ENCODE measurements at regions not wholly inside any gene's neighbourhood (a gene's known extent, or its start where the extent isn't known, plus 50 kb on each side); places are given as distances from the start of the nearest gene placed in this dataset.

- TF ChIP-seq IRF9 (CRISPR knock-in tag; IDR thresholded peaks at IDR 0.05; ENCODE audit: borderline replicate concordance), result no peak
- TF ChIP-seq ZNF530 (CRISPR knock-in tag; IDR thresholded peaks at IDR 0.05; ENCODE audit: low read depth), result no peak
- TF ChIP-seq ZNF501 (CRISPR knock-in tag; IDR thresholded peaks at IDR 0.05), result peak; percentile 77
- TF ChIP-seq ZNF17 (CRISPR knock-in tag; IDR thresholded peaks at IDR 0.05), result no peak
- TF ChIP-seq MXD4 (CRISPR knock-in tag; IDR thresholded peaks at IDR 0.05), result no peak
- no peak for TF ChIP-seq ZNF256 (CRISPR knock-in tag; conservative IDR thresholded peaks at IDR 0.05)
- TF ChIP-seq ZMYM3 (CRISPR knock-in tag; IDR thresholded peaks at IDR 0.05), result peak; percentile 65; the same call in 1 of the 2 replicates
- TF ChIP-seq ZNF354B (CRISPR knock-in tag; IDR thresholded peaks at IDR 0.05), result no peak
- TF ChIP-seq ZNF143 (CRISPR knock-in tag; IDR thresholded peaks at IDR 0.05), result no peak
- peak; percentile 90 for TF ChIP-seq ZNF772 (CRISPR knock-in tag; IDR thresholded peaks at IDR 0.05)
- no peak for TF ChIP-seq MTF1 (CRISPR knock-in tag; IDR thresholded peaks at IDR 0.05)
- TF ChIP-seq, protein P1, sequence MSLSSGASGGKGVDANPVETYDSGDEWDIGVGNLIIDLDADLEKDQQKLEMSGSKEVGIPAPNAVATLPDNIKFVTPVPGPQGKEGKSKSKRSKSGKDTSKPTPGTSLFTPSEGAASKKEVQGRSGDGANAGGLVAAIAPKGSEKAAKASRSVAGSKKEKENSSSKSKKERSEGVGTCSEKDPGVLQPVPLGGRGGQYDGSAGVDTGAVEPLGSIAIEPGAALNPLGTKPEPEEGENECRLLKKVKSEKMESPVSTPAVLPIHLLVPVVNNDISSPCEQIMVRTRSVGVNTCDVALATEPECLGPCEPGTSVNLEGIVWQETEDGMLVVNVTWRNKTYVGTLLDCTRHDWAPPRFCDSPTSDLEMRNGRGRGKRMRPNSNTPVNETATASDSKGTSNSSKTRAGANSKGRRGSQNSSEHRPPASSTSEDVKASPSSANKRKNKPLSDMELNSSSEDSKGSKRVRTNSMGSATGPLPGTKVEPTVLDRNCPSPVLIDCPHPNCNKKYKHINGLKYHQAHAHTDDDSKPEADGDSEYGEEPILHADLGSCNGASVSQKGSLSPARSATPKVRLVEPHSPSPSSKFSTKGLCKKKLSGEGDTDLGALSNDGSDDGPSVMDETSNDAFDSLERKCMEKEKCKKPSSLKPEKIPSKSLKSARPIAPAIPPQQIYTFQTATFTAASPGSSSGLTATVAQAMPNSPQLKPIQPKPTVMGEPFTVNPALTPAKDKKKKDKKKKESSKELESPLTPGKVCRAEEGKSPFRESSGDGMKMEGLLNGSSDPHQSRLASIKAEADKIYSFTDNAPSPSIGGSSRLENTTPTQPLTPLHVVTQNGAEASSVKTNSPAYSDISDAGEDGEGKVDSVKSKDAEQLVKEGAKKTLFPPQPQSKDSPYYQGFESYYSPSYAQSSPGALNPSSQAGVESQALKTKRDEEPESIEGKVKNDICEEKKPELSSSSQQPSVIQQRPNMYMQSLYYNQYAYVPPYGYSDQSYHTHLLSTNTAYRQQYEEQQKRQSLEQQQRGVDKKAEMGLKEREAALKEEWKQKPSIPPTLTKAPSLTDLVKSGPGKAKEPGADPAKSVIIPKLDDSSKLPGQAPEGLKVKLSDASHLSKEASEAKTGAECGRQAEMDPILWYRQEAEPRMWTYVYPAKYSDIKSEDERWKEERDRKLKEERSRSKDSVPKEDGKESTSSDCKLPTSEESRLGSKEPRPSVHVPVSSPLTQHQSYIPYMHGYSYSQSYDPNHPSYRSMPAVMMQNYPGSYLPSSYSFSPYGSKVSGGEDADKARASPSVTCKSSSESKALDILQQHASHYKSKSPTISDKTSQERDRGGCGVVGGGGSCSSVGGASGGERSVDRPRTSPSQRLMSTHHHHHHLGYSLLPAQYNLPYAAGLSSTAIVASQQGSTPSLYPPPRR (CRISPR knock-in tag; IDR thresholded peaks at IDR 0.05; ENCODE audit: borderline replicate concordance), result peak; percentile 89
- TF ChIP-seq SRF (IDR thresholded peaks at IDR 0.05; ENCODE audit: low read depth, low read length), result no peak
- no peak for TF ChIP-seq ZNF572 (CRISPR knock-in tag; IDR thresholded peaks at IDR 0.05)
- TF ChIP-seq ZNF138 (CRISPR knock-in tag; IDR thresholded peaks at IDR 0.05; ENCODE audit: low read depth), result no peak
- no peak for TF ChIP-seq KAT7 (CRISPR knock-in tag; IDR thresholded peaks at IDR 0.05; ENCODE audit: borderline replicate concordance)
- no peak for TF ChIP-seq SP2 (CRISPR knock-in tag; IDR thresholded peaks at IDR 0.05)
- no peak for TF ChIP-seq KMT2B (CRISPR knock-in tag; IDR thresholded peaks at IDR 0.05)
- TF ChIP-seq ZNF605 (CRISPR knock-in tag; IDR thresholded peaks at IDR 0.05), result peak; percentile 86
- no peak for TF ChIP-seq REL (CRISPR knock-in tag; conservative IDR thresholded peaks at IDR 0.05)
Observed at GRCh38 chr1:55428944-55429931, 214.1 kb upstream of the USP24 start (continued).
